Urinary bladder (tissue), 3 donors: ENCODE measurements at regions not wholly inside any gene's neighbourhood (a gene's known extent, or its start where the extent isn't known, plus 50 kb on each side); places are given as distances from the start of the nearest gene placed in this dataset.
"Not testable (repeated sequence)": the region's sequence is repeated elsewhere in the genome, so short reads cannot be mapped to it uniquely, and the experiment has no call there.

Experiments
- DNase-seq: peaks from one replicate; pipeline ENCODE4 v3.0.0-alpha.2; 2015; ENCODE audit errors: extremely low spot score
- H3K27ac ChIP-seq: one replicate; pipeline ENCODE4 v1.5.1; 2013; ENCODE audit warnings: low read depth, mild to moderate bottlenecking, moderate library complexity
- H3K36me3 ChIP-seq: one replicate; pipeline ENCODE4 v1.6.1; 2013; ENCODE audit warnings: mild to moderate bottlenecking, moderate library complexity; ENCODE audit not compliant: insufficient read depth
- H3K4me1 ChIP-seq: one replicate; pipeline ENCODE4 v1.6.1; 2013; ENCODE audit warnings: mild to moderate bottlenecking, moderate library complexity; ENCODE audit not compliant: insufficient read depth
- H3K4me3 ChIP-seq: one replicate; pipeline ENCODE4 v1.5.1; 2013; ENCODE audit warnings: low read depth, low read length
- WGBS: extraction: QIAGEN DNeasy Blood & Tissue Kit; methylation state at CpG from one replicate; pipeline ENCODE4 v1.1.7; 2013; 5-methylcytosine and 5-hydroxymethylcytosine counted together
- donor health status: healthy with polysubstance abuse.
- donor health status: healthy.

- Histone ChIP-seq H3K4me3 (no peak overlapping the region), H3K27ac (no peak overlapping the region), H3K4me1 (no peaks in the 10 kb centered on the region), H3K36me3 (no peaks in the 10 kb centered on the region)
- DNase-seq: no peak
- WGBS: 77% methylated on average over 6 of the region's 6 CpGs
Measured at GRCh38 chr4:18616720-18617119, 595.2 kb upstream of the LCORL start.

GRCh38 chr4:18611026-18611425 is 589.5 kb upstream of the LCORL start:
- no peak for DNase-seq
- no peak overlapping the region for H3K27ac ChIP-seq
- no peak overlapping the region for H3K4me3 ChIP-seq
- 90% methylated on average over 2 of the region's 2 CpGs for WGBS
- no peaks in the 10 kb centered on the region for H3K4me1 ChIP-seq
- no peaks in the 10 kb centered on the region for H3K36me3 ChIP-seq

GRCh38 chr4:18608908-18609533 is 587.5 kb upstream of the LCORL start:
- H3K27ac ChIP-seq: no peak overlapping the region
- no peak for DNase-seq
- no peaks in the 10 kb centered on the region for H3K4me1 ChIP-seq
- no peaks in the 10 kb centered on the region for H3K36me3 ChIP-seq
- 70% methylated on average over 4 of the region's 4 CpGs for WGBS
- H3K4me3 ChIP-seq: no peak overlapping the region

- WGBS: 90% methylated on average over 8 of the region's 8 CpGs
- not testable (repeated sequence) for H3K36me3 ChIP-seq, H3K27ac ChIP-seq, H3K4me3 ChIP-seq, DNase-seq, H3K4me1 ChIP-seq
Measured at GRCh38 chr4:18602610-18603009, 581.1 kb upstream of the LCORL start.

GRCh38 chr4:18593297-18594002 is 571.9 kb upstream of the LCORL start:
- WGBS: 4% methylated on average over 12 of the region's 12 CpGs

GRCh38 chr4:18582841-18583240 is 561.3 kb upstream of the LCORL start:
- DNase-seq: no peak
- 49% methylated on average over 1 of the region's 1 CpG for WGBS
- H3K27ac ChIP-seq: no peak overlapping the region

More at GRCh38 chr4:18593297-18594002, 571.9 kb upstream of the LCORL start:
- Histone ChIP-seq H3K4me1 (no peaks in the 10 kb centered on the region), H3K27ac (no peak overlapping the region), H3K4me3 (no peak overlapping the region), H3K36me3 (no peaks in the 10 kb centered on the region)
- DNase-seq: peak; percentile 77

GRCh38 chr4:18578307-18578706 is 556.8 kb upstream of the LCORL start:
- no peak overlapping the region for H3K27ac ChIP-seq
- no peak overlapping the region for H3K4me3 ChIP-seq
- H3K4me1 ChIP-seq: no peaks in the 10 kb centered on the region
- H3K36me3 ChIP-seq: no peaks in the 10 kb centered on the region
- WGBS: 76% methylated on average over 4 of the region's 4 CpGs
- no peak for DNase-seq

More at GRCh38 chr4:18582841-18583240, 561.3 kb upstream of the LCORL start:
- Histone ChIP-seq H3K4me1 (no peaks in the 10 kb centered on the region), H3K36me3 (no peaks in the 10 kb centered on the region), H3K4me3 (no peak overlapping the region)

- DNase-seq: no peak
Measured at GRCh38 chr4:18572481-18572880, 550.9 kb upstream of the LCORL start.

GRCh38 chr4:18571301-18571761 is 549.8 kb upstream of the LCORL start:
- H3K4me1 ChIP-seq: no peaks in the 10 kb centered on the region
- no peak overlapping the region for H3K27ac ChIP-seq
- H3K36me3 ChIP-seq: no peaks in the 10 kb centered on the region
- WGBS: 52% methylated on average over 2 of the region's 2 CpGs
- H3K4me3 ChIP-seq: no peak overlapping the region
- no peak for DNase-seq

More at GRCh38 chr4:18572481-18572880, 550.9 kb upstream of the LCORL start:
- WGBS: 75% methylated on average over 1 of the region's 1 CpG
- no peaks in the 10 kb centered on the region for H3K36me3 ChIP-seq
- no peaks in the 10 kb centered on the region for H3K4me1 ChIP-seq
- H3K27ac ChIP-seq: no peak overlapping the region
- no peak overlapping the region for H3K4me3 ChIP-seq

GRCh38 chr4:18570370-18570769 is 548.8 kb upstream of the LCORL start:
- 70% methylated on average over 3 of the region's 3 CpGs for WGBS
- Histone ChIP-seq H3K27ac (no peak overlapping the region), H3K36me3 (no peaks in the 10 kb centered on the region), H3K4me1 (no peaks in the 10 kb centered on the region), H3K4me3 (no peak overlapping the region)
- no peak for DNase-seq

GRCh38 chr4:18568600-18568999 is 547.0 kb upstream of the LCORL start:
- Histone ChIP-seq H3K27ac (no peak overlapping the region), H3K4me3 (no peak overlapping the region), H3K36me3 (no peaks in the 10 kb centered on the region), H3K4me1 (no peaks in the 10 kb centered on the region)
- 38% methylated on average over 2 of the region's 2 CpGs for WGBS
- no peak for DNase-seq

GRCh38 chr4:18566970-18567799 is 545.6 kb upstream of the LCORL start:
- Histone ChIP-seq H3K4me1 (no peaks in the 10 kb centered on the region), H3K4me3 (no peak overlapping the region), H3K36me3 (no peaks in the 10 kb centered on the region), H3K27ac (no peak overlapping the region)
- no peak for DNase-seq
- 66% methylated on average over 9 of the region's 9 CpGs for WGBS

GRCh38 chr4:18559492-18559891 is 537.9 kb upstream of the LCORL start:
- WGBS: 86% methylated on average over 3 of the region's 3 CpGs
- Histone ChIP-seq H3K27ac (no peak overlapping the region), H3K4me3 (no peak overlapping the region), H3K36me3 (no peaks in the 10 kb centered on the region), H3K4me1 (no peaks in the 10 kb centered on the region)
- DNase-seq: no peak

GRCh38 chr4:18556402-18556801 is 534.8 kb upstream of the LCORL start:
- Histone ChIP-seq H3K4me1 (no peaks in the 10 kb centered on the region), H3K27ac (no peak overlapping the region), H3K36me3 (no peaks in the 10 kb centered on the region), H3K4me3 (no peak overlapping the region)
- DNase-seq: no peak
- WGBS: 85% methylated on average over 1 of the region's 1 CpG
